ENCODE measurements at regions not wholly inside any gene's neighbourhood (a gene's known extent, or its start where the extent isn't known, plus 50 kb on each side); places are given as distances from the start of the nearest gene placed in this dataset.

GRCh38 chr1:230565141-230565540 is 77.1 kb upstream of the COG2 start:
- no peak for DNase-seq (ENCODE audit: low spot score)
- TF ChIP-seq ZBTB38 (CRISPR knock-in tag; IDR thresholded peaks at IDR 0.05) (no peak), ZNF446 (CRISPR knock-in tag; IDR thresholded peaks at IDR 0.05) (no peak), THAP8 (CRISPR knock-in tag; IDR thresholded peaks at IDR 0.05; ENCODE audit: borderline replicate concordance) (no peak), ZNF792 (CRISPR knock-in tag; IDR thresholded peaks at IDR 0.05) (no peak), ZNF569 (CRISPR knock-in tag; IDR thresholded peaks at IDR 0.05; ENCODE audit: borderline replicate concordance) (no peak), SNRNP70 (IDR thresholded peaks at IDR 0.05; ENCODE audit: low read depth, low read length) (no peak), PHF21A (CRISPR knock-in tag; IDR thresholded peaks at IDR 0.05) (no peak), NCOA1 (CRISPR knock-in tag; IDR thresholded peaks at IDR 0.05) (no peak), ZBTB34 (CRISPR knock-in tag; IDR thresholded peaks at IDR 0.05) (no peak)
- Histone ChIP-seq H3K9me3 (ENCODE audit: low read length) (no peaks in the 10 kb centered on the region), H3K4me3 (replicated peaks in 1 of 3; ENCODE audit: insufficient read depth in 1 of 3, low read depth in 2 of 3, low read length in 3 of 3) (no peak overlapping the region), H4K20me1 (ENCODE audit: insufficient read depth, low read length) (no peaks in the 10 kb centered on the region), H3K4me1 (ENCODE audit: insufficient read depth, low read length) (no peaks in the 10 kb centered on the region), H3K4me2 (ENCODE audit: low read depth, low read length) (no peak overlapping the region), H3K9ac (ENCODE audit: insufficient read depth, low read depth, low read length) (no peak overlapping the region), H2AFZ (ENCODE audit: low read length) (no peak overlapping the region), H3K36me3 (replicated peaks in 1 of 2; ENCODE audit: control insufficient read depth in 1 of 2, insufficient read depth in 2 of 2, low read length in 2 of 2) (no peaks in the 10 kb centered on the region), H3K27me3 (ENCODE audit: control insufficient read depth in 1 of 2, insufficient read depth in 2 of 2, low read length in 2 of 2) (no peaks in the 10 kb centered on the region), H3K79me2 (ENCODE audit: insufficient read depth, low read length) (no peaks in the 10 kb centered on the region), H3K27ac (ENCODE audit: extremely low read length, insufficient read depth, low read length) (no peak overlapping the region)
- FAIRE-seq: no peak
- ChIA-PET POLR2A (no interaction called here), CTCF (ENCODE audit: low intra/inter-chr PET ratio, low total read pairs) (no interaction called here)
- ATAC-seq: no peak
- in situ Hi-C loops (cut with HindIII; ENCODE audit: extremely low pct_ligation_motif_present, low pct_unique_long_range_greater_than_20kb): no loop called here
- WGBS (ENCODE audit: low lambda C conversion rate): 6% methylated on average over 1 of the region's 1 CpG
- intact Hi-C loops (cut with micrococcal nuclease; ENCODE audit: unreplicated experiment): no loop called here
- no TSS peak for BruUV-seq (replicated peaks)

Measured in HepG2 (cell line).